IPS-20b (cell line): ENCODE measurements at regions not wholly inside any gene's neighbourhood (a gene's known extent, or its start where the extent isn't known, plus 50 kb on each side); places are given as distances from the start of the nearest gene placed in this dataset.

Experiments
- H3K27ac ChIP-seq: one replicate; pipeline ENCODE4 v1.5.1; 2013; ENCODE audit warnings: low read length
- H3K27me3 ChIP-seq: 2 replicates; pipeline ENCODE4 v1.6.1; 2013; ENCODE audit warnings: mild to moderate bottlenecking, low read length, inconsistent platforms; ENCODE audit not compliant: insufficient read depth
- H3K36me3 ChIP-seq: 2 replicates; pipeline ENCODE4 v1.6.1; 2013; ENCODE audit warnings: low read depth, mild to moderate bottlenecking, inconsistent platforms, low read length, moderate library complexity; ENCODE audit not compliant: insufficient read depth
- H3K4me1 ChIP-seq: 2 replicates; pipeline ENCODE4 v1.6.1; 2013; ENCODE audit warnings: mild to moderate bottlenecking, control low read depth, inconsistent platforms, low read length, moderate library complexity; ENCODE audit not compliant: insufficient read depth
- H3K4me3 ChIP-seq: 2 replicates; pipeline ENCODE4 v1.5.1; 2013; ENCODE audit warnings: mild to moderate bottlenecking, low read length, inconsistent platforms
- H3K9ac ChIP-seq: 2 replicates; pipeline ENCODE4 v1.6.1; 2013; ENCODE audit warnings: low read depth, mild to moderate bottlenecking, inconsistent platforms, low read length, moderate library complexity
- H3K9me3 ChIP-seq: 2 replicates; pipeline ENCODE4 v1.6.1; 2013; ENCODE audit warnings: mild to moderate bottlenecking, low read depth, low read length, inconsistent platforms; ENCODE audit not compliant: insufficient read depth

- H3K4me3 ChIP-seq: no peak overlapping the region
- H3K36me3 ChIP-seq: no peaks in the 10 kb centered on the region
- peaks cover 2% of the 10 kb centered on the region; the same call in 1 of the 2 replicates for H3K4me1 ChIP-seq
- no peaks in the 10 kb centered on the region for H3K9me3 ChIP-seq
- no peak overlapping the region for H3K9ac ChIP-seq
- H3K27me3 ChIP-seq: no peaks in the 10 kb centered on the region
- no peak overlapping the region for H3K27ac ChIP-seq
Observed at GRCh38 chr19:31730270-31730669, 381.0 kb upstream of the TSHZ3 start.

GRCh38 chr19:31733591-31733990, 384.4 kb upstream of the TSHZ3 start:
- no peaks in the 10 kb centered on the region for H3K36me3 ChIP-seq
- no peak overlapping the region for H3K4me3 ChIP-seq
- no peaks in the 10 kb centered on the region for H3K9me3 ChIP-seq
- no peak overlapping the region for H3K27ac ChIP-seq
- H3K4me1 ChIP-seq: no peaks in the 10 kb centered on the region
- no peak overlapping the region for H3K9ac ChIP-seq
- no peaks in the 10 kb centered on the region for H3K27me3 ChIP-seq

GRCh38 chr19:31742249-31742648, 393.0 kb upstream of the TSHZ3 start:
- no peaks in the 10 kb centered on the region for H3K36me3 ChIP-seq
- H3K9me3 ChIP-seq: no peaks in the 10 kb centered on the region
- no peak overlapping the region for H3K27ac ChIP-seq
- no peak overlapping the region for H3K4me3 ChIP-seq
- no peak overlapping the region for H3K9ac ChIP-seq
- H3K4me1 ChIP-seq: no peaks in the 10 kb centered on the region
- H3K27me3 ChIP-seq: no peaks in the 10 kb centered on the region

- Histone ChIP-seq H3K36me3 (no peaks in the 10 kb centered on the region), H3K9ac (no peak overlapping the region), H3K9me3 (no peaks in the 10 kb centered on the region), H3K4me1 (no peaks in the 10 kb centered on the region), H3K27me3 (no peaks in the 10 kb centered on the region), H3K27ac (no peak overlapping the region), H3K4me3 (no peak overlapping the region)
Observed at GRCh38 chr19:31745731-31746130, 396.5 kb upstream of the TSHZ3 start.

- no peak overlapping the region for H3K27ac ChIP-seq
- H3K4me3 ChIP-seq: no peak overlapping the region
- H3K9me3 ChIP-seq: no peaks in the 10 kb centered on the region
- no peaks in the 10 kb centered on the region for H3K4me1 ChIP-seq
- no peaks in the 10 kb centered on the region for H3K36me3 ChIP-seq
- H3K9ac ChIP-seq: no peak overlapping the region
- H3K27me3 ChIP-seq: no peaks in the 10 kb centered on the region
Observed at GRCh38 chr19:31749231-31749630, 400.0 kb upstream of the TSHZ3 start.

GRCh38 chr19:31759359-31759758, 410.1 kb upstream of the TSHZ3 start:
- no peak overlapping the region for H3K4me3 ChIP-seq
- no peak overlapping the region for H3K27ac ChIP-seq
- H3K9me3 ChIP-seq: no peaks in the 10 kb centered on the region
- H3K9ac ChIP-seq: no peak overlapping the region
- no peaks in the 10 kb centered on the region for H3K4me1 ChIP-seq
- no peaks in the 10 kb centered on the region for H3K36me3 ChIP-seq
- H3K27me3 ChIP-seq: no peaks in the 10 kb centered on the region

- Histone ChIP-seq H3K4me1 (no peaks in the 10 kb centered on the region), H3K9me3 (no peaks in the 10 kb centered on the region), H3K27me3 (no peaks in the 10 kb centered on the region), H3K9ac (no peak overlapping the region), H3K27ac (no peak overlapping the region), H3K36me3 (no peaks in the 10 kb centered on the region), H3K4me3 (no peak overlapping the region)
Observed at GRCh38 chr19:31761281-31761913, 412.2 kb upstream of the TSHZ3 start.

GRCh38 chr19:31770223-31770622, 421.0 kb upstream of the TSHZ3 start:
- Histone ChIP-seq H3K4me3 (no peak overlapping the region), H3K9ac (no peak overlapping the region), H3K27ac (no peak overlapping the region), H3K36me3 (no peaks in the 10 kb centered on the region), H3K9me3 (no peaks in the 10 kb centered on the region), H3K4me1 (peaks cover 4% of the 10 kb centered on the region), H3K27me3 (no peaks in the 10 kb centered on the region)

- Histone ChIP-seq H3K4me3 (no peak overlapping the region), H3K27ac (no peak overlapping the region), H3K36me3 (no peaks in the 10 kb centered on the region), H3K27me3 (no peaks in the 10 kb centered on the region), H3K9me3 (no peaks in the 10 kb centered on the region), H3K4me1 (peaks cover 4% of the 10 kb centered on the region), H3K9ac (no peak overlapping the region)
Observed at GRCh38 chr19:31772915-31773314, 423.7 kb upstream of the TSHZ3 start.

GRCh38 chr19:31781542-31781941, 432.3 kb upstream of the TSHZ3 start:
- no peak overlapping the region for H3K27ac ChIP-seq
- no peak overlapping the region for H3K9ac ChIP-seq
- no peaks in the 10 kb centered on the region for H3K36me3 ChIP-seq
- no peaks in the 10 kb centered on the region for H3K9me3 ChIP-seq
- no peaks in the 10 kb centered on the region for H3K4me1 ChIP-seq
- no peak overlapping the region for H3K4me3 ChIP-seq
- H3K27me3 ChIP-seq: no peaks in the 10 kb centered on the region

GRCh38 chr19:31783592-31783991, 434.4 kb upstream of the TSHZ3 start:
- H3K9me3 ChIP-seq: no peaks in the 10 kb centered on the region

GRCh38 chr19:31784671-31785101, 435.4 kb upstream of the TSHZ3 start:
- Histone ChIP-seq H3K27me3 (no peaks in the 10 kb centered on the region), H3K36me3 (no peaks in the 10 kb centered on the region), H3K4me3 (no peak overlapping the region), H3K9me3 (no peaks in the 10 kb centered on the region), H3K9ac (no peak overlapping the region), H3K27ac (no peak overlapping the region), H3K4me1 (no peaks in the 10 kb centered on the region)

More at GRCh38 chr19:31783592-31783991, 434.4 kb upstream of the TSHZ3 start:
- Histone ChIP-seq H3K4me1 (no peaks in the 10 kb centered on the region), H3K9ac (no peak overlapping the region; the same call in 1 of the 2 replicates), H3K36me3 (no peaks in the 10 kb centered on the region), H3K27ac (no peak overlapping the region), H3K4me3 (no peak overlapping the region), H3K27me3 (no peaks in the 10 kb centered on the region)
